SJSA1 (cell line): ENCODE measurements at regions not wholly inside any gene's neighbourhood (a gene's known extent, or its start where the extent isn't known, plus 50 kb on each side); places are given as distances from the start of the nearest gene placed in this dataset.

ENCODE experiments used
- DNase-seq, 2 experiments: peaks; one replicate each; pipeline ENCODE4 v3.0.0-alpha.2; 2015 to 2020; ENCODE audit warnings: low spot score in 2 of 2, low read depth in 1 of 2
- H3K27ac ChIP-seq: fragments of 250-450 bp; sonication (Bioruptor Pico); 2 replicates; pipeline ENCODE4 v1.5.1; 2020; ENCODE audit warnings: mild to moderate bottlenecking, moderate library complexity
- H3K27me3 ChIP-seq: fragments of 250-450 bp; sonication (Bioruptor Pico); replicated peaks from 2 replicates; pipeline ENCODE4 v1.5.1; 2020; ENCODE audit warnings: mild to moderate bottlenecking, moderate library complexity
- H3K36me3 ChIP-seq: fragments of 250-450 bp; sonication (Bioruptor Pico); 2 replicates; pipeline ENCODE4 v1.5.1; 2020; ENCODE audit warnings: mild to moderate bottlenecking
- H3K4me1 ChIP-seq: fragments of 250-450 bp; sonication (Bioruptor Pico); replicated peaks from 2 replicates; pipeline ENCODE4 v1.6.1; 2021; ENCODE audit warnings: mild to moderate bottlenecking
- H3K4me3 ChIP-seq: fragments of 250-450 bp; sonication (Bioruptor Pico); 2 replicates; pipeline ENCODE4 v1.5.1; 2020; ENCODE audit warnings: mild to moderate bottlenecking
- H3K9me3 ChIP-seq: fragments of 250-450 bp; sonication (Bioruptor Pico); replicated peaks from 2 replicates; pipeline ENCODE4 v1.5.1; 2020; ENCODE audit warnings: mild to moderate bottlenecking

DNA sequence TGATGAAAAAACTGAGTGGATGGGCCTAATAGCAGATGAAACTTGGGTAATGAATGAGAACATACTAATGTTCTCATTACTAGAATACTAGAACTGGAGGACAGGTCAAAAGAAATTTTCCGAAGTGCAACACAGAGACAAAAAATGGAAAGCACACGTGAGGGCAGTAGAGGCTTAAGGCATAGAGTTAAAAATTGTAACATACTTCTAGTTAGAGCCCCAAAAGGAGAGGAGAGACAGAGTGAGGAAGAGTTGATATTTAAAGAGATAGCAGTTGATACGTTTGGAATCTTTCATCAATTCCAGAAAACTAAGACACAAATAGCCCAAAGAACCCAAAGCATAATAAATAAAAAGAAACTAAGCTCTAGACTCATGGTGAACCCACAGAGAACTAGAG lies 327.9 kb downstream of the SQOR start:
- H3K36me3 ChIP-seq, result no peaks in the 10 kb centered on the region
- H3K4me1 ChIP-seq, result no peaks in the 10 kb centered on the region
- no peak overlapping the region for H3K27ac ChIP-seq
- H3K9me3 ChIP-seq, result no peaks in the 10 kb centered on the region
- no peak for DNase-seq
- H3K4me3 ChIP-seq, result no peak overlapping the region
- H3K27me3 ChIP-seq, result no peaks in the 10 kb centered on the region

DNA sequence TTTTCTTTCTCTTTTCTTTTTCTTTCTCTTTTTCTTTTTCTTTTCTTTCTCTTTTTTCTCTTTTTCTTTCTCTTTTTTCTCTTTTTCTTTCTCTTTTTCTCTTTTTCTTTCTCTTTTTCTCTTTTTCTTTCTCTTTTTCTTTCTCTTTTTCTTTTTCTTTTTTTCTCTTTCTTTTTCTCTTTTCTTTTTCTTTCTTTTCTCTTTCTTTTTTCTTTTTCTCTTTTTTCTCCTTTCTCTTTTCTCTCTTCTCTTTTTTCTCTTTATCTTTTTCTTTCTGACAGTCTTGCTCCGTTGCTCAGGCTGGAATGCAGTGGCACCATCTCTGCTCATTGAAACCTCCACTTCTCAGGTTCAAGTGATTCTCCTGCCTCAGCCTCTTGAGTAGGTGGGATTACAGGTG lies 335.7 kb downstream of the SQOR start:
- DNase-seq, result no peak
- Histone ChIP-seq H3K36me3 (no peaks in the 10 kb centered on the region), H3K9me3 (no peaks in the 10 kb centered on the region), H3K4me1 (no peaks in the 10 kb centered on the region), H3K27me3 (no peaks in the 10 kb centered on the region), H3K27ac (no peak overlapping the region), H3K4me3 (no peak overlapping the region)

DNA sequence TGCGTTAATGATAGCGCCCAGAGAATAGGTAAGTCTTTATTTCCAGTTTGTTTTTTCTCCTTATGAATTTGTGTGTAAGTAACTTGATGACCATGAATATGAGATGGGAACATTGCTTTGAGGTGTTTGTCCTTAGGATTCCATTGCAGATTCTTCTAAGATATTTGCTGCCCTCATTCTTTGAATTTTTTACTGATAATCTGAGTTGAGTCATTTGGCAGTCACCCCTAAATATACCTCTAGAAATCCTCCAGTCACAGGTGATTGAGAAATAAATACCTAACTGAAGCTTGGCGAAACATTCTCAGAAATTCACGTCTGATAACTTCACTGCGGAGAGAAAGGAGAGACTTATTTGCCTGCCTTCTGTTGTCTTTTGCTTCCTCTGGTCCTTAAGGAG lies 345.5 kb downstream of the SQOR start:
- H3K27ac ChIP-seq, result no peak overlapping the region
- no peaks in the 10 kb centered on the region for H3K27me3 ChIP-seq
- H3K4me3 ChIP-seq, result no peak overlapping the region
- H3K4me1 ChIP-seq, result no peaks in the 10 kb centered on the region
- H3K36me3 ChIP-seq, result no peaks in the 10 kb centered on the region
- DNase-seq, result no peak
- H3K9me3 ChIP-seq, result 0 out of 2 replicates have a peak, but pooled peaks cover 2% of the 10 kb centered on the region

DNA sequence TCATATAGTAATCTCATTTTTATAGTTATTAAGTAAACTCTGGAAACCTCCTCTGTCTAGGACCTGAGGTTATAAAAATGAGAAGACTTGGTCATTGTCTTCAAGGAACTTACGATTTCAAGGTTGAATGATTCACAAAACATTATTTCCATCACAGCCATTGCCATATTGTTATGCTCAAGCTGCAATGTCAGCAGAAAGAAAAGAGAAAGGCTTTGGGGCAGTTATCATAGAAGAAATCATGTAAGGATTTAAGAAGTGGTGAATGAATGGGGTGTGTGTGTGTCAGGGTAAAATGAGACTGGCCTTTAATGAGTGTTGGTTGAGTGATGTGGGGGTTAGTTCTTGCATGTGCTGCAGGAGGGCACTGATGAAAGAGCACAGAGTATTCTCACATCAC lies 346.8 kb downstream of the SQOR start:
- Histone ChIP-seq H3K4me3 (no peak overlapping the region), H3K36me3 (no peaks in the 10 kb centered on the region), H3K27ac (no peak overlapping the region), H3K9me3 (0 out of 2 replicates have a peak, but pooled peaks cover 2% of the 10 kb centered on the region), H3K27me3 (no peaks in the 10 kb centered on the region), H3K4me1 (no peaks in the 10 kb centered on the region)
- DNase-seq, result no peak

DNA sequence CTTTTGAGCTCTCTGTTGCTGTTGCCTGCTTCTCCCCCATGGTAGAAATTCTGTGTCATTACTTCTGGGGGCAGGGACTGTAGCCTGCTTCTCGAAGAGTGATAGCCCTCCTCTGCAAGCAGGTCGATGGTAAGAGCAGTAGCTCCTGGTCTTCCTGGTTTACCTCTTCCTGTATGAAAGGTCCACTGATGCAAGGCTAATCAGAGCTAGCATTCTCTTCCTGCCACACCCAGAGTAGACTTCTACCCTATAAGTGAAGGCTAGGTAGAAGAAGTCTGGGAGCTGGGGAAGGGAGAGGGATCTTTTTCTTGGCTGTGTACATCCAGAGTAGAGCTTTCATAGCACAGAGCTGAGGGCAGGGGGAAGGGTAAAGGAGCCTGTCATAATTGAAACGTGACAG lies 357.0 kb downstream of the SQOR start:
- no peak overlapping the region for H3K27ac ChIP-seq
- no peak for DNase-seq
- H3K4me3 ChIP-seq, result no peak overlapping the region
- no peaks in the 10 kb centered on the region for H3K36me3 ChIP-seq
- H3K27me3 ChIP-seq, result no peaks in the 10 kb centered on the region
- no peaks in the 10 kb centered on the region; the same call in 1 of the 2 replicates for H3K9me3 ChIP-seq
- H3K4me1 ChIP-seq, result no peaks in the 10 kb centered on the region

DNA sequence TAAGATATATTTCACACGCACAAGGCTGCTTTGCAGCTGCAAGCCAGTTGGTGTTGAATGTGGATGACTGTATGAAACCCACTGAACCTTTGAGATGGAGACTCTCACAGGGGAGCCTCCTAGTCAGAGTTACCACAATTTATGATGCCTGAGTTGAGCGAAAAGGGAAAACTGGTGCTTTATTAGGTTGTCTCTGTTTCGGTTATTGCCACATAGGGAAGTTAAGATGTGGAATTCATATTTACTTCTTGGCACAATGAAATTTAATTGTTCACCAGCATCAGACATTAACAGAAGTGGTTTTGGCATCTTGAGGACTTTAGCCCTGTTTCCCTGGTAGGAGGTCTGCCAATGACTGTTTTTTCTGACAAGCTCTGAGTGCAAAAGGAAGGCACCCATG lies 358.2 kb downstream of the SQOR start:
- no peak overlapping the region for H3K27ac ChIP-seq
- no peak overlapping the region for H3K4me3 ChIP-seq
- no peaks in the 10 kb centered on the region for H3K4me1 ChIP-seq
- no peaks in the 10 kb centered on the region for H3K36me3 ChIP-seq
- H3K27me3 ChIP-seq, result no peaks in the 10 kb centered on the region
- H3K9me3 ChIP-seq, result no peaks in the 10 kb centered on the region; the same call in 1 of the 2 replicates
- no peak for DNase-seq

DNA sequence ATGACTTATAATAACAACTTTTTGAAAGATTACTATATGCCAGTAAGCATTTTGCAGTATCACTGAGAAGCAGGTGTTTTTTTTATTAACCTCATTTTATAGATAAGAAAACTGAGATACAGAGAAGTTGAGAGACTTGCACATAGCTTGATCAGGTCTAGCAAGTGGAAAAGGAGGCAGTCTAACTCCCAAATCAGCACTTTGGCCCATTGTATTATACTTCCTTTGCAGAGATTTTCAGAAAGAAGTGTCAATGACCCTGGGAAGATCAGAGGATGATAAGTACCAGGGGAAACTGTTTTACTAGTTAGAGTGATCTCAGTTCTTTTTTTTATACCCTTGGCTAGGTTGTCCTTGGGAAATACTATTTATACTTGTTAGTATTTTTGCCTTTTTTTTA lies 358.7 kb downstream of the SQOR start:
- Histone ChIP-seq H3K4me3 (no peak overlapping the region), H3K9me3 (no peaks in the 10 kb centered on the region; the same call in 1 of the 2 replicates), H3K36me3 (no peaks in the 10 kb centered on the region), H3K27ac (no peak overlapping the region), H3K4me1 (no peaks in the 10 kb centered on the region), H3K27me3 (no peaks in the 10 kb centered on the region)
- no peak for DNase-seq

DNA sequence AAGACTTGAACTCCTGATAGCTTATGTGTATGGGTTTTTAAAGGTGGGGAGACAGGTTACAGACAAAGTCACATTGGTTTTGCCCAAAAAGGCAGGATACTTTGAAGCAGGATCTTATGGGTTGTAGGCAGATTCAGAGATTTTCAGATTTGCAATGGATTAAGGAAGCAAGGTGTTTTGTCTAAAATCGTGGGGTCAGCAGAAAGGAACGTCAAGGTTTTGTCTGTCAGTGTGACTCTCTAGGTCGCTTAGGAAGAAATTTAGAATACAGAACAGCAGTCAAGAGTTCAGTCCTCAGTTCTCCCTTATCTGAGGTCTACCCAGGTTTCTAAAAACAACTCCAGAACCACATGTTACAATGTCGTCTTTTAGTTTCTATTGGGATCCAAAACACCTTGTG lies 361.0 kb downstream of the SQOR start:
- no peak for DNase-seq
- H3K27ac ChIP-seq, result no peak overlapping the region
- H3K4me3 ChIP-seq, result no peak overlapping the region

DNA sequence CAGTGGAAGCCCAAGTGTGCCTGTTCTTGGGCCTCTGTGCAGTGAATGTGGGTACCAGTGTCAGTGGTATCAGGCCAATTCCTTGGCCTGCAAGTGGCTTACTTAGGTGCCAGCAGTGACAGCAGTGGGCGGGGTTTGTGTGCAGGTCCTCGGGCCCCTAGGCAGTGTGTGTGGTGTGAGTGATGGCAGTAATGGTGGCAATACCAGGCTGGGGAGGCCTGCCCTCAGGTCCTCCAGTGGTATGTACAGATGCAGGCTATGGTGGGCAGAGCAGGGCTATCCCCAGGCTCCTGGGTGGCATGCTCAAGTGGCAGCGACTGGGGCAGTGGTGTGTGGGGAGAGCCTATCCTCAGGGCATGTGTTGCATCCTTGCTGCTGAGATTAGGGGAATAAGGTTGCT lies 379.7 kb downstream of the SQOR start:
- no peak overlapping the region for H3K27ac ChIP-seq
- no peak overlapping the region for H3K4me3 ChIP-seq
- DNase-seq, result no peak
- no peaks in the 10 kb centered on the region for H3K4me1 ChIP-seq
- no peaks in the 10 kb centered on the region for H3K27me3 ChIP-seq
- 0 out of 2 replicates have a peak, but pooled peaks cover 2% of the 10 kb centered on the region for H3K9me3 ChIP-seq
- H3K36me3 ChIP-seq, result no peaks in the 10 kb centered on the region

More for the DNA sequence above, 361.0 kb downstream of the SQOR start:
- Histone ChIP-seq H3K9me3 (no peaks in the 10 kb centered on the region; the same call in 1 of the 2 replicates), H3K4me1 (no peaks in the 10 kb centered on the region), H3K27me3 (no peaks in the 10 kb centered on the region), H3K36me3 (no peaks in the 10 kb centered on the region)

DNA sequence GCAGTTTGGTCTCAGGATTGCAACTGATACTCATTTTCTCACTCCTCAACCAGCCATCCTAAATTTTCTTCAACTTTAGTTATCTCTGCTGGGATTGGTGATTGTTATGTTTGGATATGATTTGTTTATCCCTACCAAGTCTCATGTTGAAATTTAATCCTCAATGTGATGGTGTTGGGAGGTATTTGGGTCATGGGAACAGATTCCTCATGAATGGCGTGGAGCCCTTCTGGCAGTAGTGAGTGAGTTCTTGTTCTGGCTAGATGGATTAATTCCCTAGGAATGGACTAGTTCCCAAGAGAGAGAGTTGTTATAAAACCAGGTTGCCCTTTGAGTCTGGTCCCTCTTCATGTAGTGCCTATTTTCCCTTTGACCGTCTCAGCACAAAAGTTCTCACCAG lies 399.9 kb downstream of the SQOR start:
- Histone ChIP-seq H3K4me1 (no peaks in the 10 kb centered on the region), H3K27me3 (no peaks in the 10 kb centered on the region), H3K27ac (no peak overlapping the region), H3K4me3 (no peak overlapping the region), H3K9me3 (no peaks in the 10 kb centered on the region), H3K36me3 (no peaks in the 10 kb centered on the region)
- DNase-seq, result no peak

DNA sequence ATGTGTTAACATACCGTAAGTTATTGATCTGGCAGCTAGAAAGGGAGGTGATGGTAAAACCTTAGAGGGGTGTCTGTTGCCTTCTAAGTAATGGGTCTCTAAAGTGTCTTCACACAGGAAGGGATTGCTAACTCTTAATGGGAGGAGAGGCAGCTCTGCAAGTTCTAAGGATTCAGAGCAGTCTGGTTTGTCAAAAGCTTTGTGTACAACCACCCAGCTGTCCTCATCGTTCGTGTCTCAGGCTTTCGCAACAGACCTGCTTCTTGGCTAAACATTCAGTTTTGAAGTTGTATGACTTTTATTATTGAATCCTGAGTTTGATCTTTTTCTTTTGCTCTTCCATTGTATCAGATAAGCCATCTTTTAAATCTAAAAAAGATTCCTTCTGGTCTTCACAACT lies 404.9 kb downstream of the SQOR start:
- Histone ChIP-seq H3K4me3 (no peak overlapping the region), H3K4me1 (no peaks in the 10 kb centered on the region), H3K9me3 (no peaks in the 10 kb centered on the region), H3K36me3 (no peaks in the 10 kb centered on the region), H3K27ac (no peak overlapping the region), H3K27me3 (no peaks in the 10 kb centered on the region)
- no peak for DNase-seq

DNA sequence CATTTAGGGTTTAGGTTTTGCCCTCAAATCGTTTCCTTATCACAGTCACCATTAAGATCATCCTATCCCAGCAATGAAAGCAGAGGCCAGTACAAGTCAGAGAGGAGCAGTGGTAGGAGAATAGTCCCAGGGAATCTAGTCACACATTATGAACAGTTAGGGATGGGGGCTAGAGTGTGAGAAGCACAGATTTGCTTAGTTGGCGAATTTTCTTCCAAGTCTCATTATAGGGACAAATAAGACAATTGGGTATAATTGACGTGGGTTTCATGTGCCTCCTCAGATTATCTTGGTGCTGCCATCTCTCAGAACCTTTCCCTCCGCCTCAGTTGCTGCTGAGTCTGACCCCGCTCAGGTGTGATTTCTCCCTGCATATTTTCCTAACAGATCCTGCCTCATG lies 407.1 kb downstream of the SQOR start:
- no peaks in the 10 kb centered on the region for H3K36me3 ChIP-seq
- no peak overlapping the region for H3K27ac ChIP-seq
- no peaks in the 10 kb centered on the region for H3K4me1 ChIP-seq
- H3K9me3 ChIP-seq, result no peaks in the 10 kb centered on the region
- no peak overlapping the region for H3K4me3 ChIP-seq
- DNase-seq, result no peak
- no peaks in the 10 kb centered on the region for H3K27me3 ChIP-seq

DNA sequence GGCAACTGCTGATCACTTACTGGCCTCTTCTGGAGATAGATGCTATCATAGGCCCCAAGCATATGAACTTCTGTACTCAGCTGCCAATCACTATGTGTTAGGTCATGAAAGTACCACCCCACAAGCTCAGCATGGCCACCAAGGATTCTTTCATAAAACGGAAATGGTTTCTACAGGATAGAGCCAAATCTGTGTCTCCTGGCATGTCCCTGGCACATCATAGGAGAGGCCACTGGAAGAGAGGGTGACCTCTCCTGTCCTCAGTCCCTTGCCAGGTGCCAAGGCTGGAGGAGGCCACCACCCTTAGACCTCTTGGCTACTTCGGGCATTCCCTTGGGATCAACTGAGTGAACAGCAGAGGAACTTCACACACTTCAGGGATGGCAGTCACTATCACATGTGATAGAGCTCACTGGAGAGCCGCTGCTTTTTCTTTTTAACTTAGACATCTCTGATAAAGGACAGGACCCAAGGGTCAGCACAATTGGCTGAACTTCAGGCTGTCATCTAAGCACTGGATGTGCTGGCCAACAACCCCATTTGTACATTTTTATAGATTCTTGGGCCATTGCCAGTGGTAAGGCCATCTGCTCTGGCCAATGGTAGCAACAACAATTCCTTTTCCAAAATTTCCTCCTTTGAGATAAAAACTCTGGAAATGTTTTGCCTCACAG lies 425.2 kb downstream of the SQOR start:
- H3K27me3 ChIP-seq, result no peaks in the 10 kb centered on the region
- no peaks in the 10 kb centered on the region for H3K9me3 ChIP-seq
- H3K4me3 ChIP-seq, result no peak overlapping the region
- no peaks in the 10 kb centered on the region for H3K36me3 ChIP-seq
- no peaks in the 10 kb centered on the region for H3K4me1 ChIP-seq
- DNase-seq, result no peak
- no peak overlapping the region for H3K27ac ChIP-seq

DNA sequence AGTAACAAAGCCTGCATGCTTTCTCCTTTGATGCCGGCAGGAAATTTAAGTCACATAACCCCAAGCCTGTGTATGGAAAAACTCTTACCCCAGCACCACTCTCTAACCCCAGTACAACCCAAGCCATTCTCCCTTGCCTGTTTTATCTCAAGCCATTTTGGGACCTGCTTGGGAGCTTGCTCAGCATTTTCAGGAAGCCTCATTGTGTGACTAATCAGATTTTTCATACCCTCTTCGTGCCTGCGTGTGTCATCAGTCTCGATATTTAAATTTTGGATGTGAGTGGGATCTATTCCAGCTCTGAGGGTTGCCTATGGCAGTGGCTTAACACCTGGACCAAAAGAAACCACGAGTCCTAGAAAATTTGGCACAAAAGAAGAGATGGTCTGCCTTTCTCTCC lies 426.2 kb downstream of the SQOR start:
- no peak for DNase-seq
- no peaks in the 10 kb centered on the region for H3K9me3 ChIP-seq
- no peak overlapping the region for H3K27ac ChIP-seq
- no peaks in the 10 kb centered on the region for H3K4me1 ChIP-seq
- H3K4me3 ChIP-seq, result no peak overlapping the region
- no peaks in the 10 kb centered on the region for H3K36me3 ChIP-seq
- H3K27me3 ChIP-seq, result no peaks in the 10 kb centered on the region

DNA sequence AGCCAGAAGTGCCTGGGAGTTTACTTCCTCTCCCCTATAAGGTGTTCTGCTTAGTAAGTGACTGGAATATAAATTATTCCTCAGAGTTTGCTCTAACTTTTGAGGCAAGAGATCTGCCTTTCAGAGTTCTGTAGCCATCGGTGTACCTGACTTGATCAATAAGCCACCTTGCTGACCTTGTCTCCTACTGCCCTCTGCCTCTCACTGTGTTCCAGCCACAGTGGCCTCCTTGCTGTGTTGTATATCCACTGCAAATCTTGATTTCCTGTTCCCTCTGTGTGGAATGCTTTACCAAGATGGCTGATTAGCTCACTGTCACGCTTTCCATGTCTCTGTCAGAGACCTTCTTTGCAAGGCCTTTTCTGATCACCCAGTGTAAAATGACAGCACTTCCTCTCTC lies 442.4 kb downstream of the SQOR start:
- no peaks in the 10 kb centered on the region for H3K27me3 ChIP-seq
- no peaks in the 10 kb centered on the region; the same call in 1 of the 2 replicates for H3K9me3 ChIP-seq
- H3K4me1 ChIP-seq, result no peaks in the 10 kb centered on the region
- DNase-seq, result no peak
- no peaks in the 10 kb centered on the region for H3K36me3 ChIP-seq
- no peak overlapping the region for H3K27ac ChIP-seq
- no peak overlapping the region for H3K4me3 ChIP-seq
